ENCODE measurements at regions not wholly inside any gene's neighbourhood (a gene's known extent, or its start where the extent isn't known, plus 50 kb on each side); places are given as distances from the start of the nearest gene placed in this dataset.

DNA sequence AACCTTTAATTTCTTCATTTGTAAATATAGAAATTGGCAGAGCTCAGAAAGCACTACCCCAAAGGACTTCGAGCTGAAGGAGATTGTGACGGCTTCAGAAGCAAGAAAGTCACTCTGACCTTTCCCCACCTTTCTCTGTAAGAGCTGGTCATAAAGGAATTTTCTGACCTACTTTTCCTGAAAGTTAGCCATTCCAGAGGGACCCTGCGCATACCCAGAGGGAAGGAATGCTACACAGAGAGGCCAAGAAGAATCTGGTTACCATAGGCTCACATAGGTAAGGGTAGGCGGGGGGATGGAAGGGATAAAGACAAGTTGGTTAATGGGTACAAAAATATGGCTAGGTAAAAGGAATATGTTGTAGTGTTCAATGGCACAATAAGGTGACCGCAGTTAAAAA is 1080.3 kb downstream of the ZPLD1 start:
- Histone ChIP-seq H4K91ac (ENCODE audit: insufficient read length, low read depth, low read length) (no peak overlapping the region), H3K27me3 (ENCODE audit: insufficient read depth, low read length) (no peaks in the 10 kb centered on the region), H3K14ac (ENCODE audit: insufficient read depth, low read length) (no peak overlapping the region), H3K56ac (ENCODE audit: insufficient read length, low read depth, low read length) (no peak overlapping the region), H3K9ac (ENCODE audit: extremely low read depth, insufficient read length, low read length) (no peak overlapping the region), H3K79me2 (ENCODE audit: insufficient read depth, low read length) (no peaks in the 10 kb centered on the region), H3K23ac (ENCODE audit: insufficient read length, low read depth, low read length) (no peak overlapping the region), H3K23me2 (ENCODE audit: insufficient read length, low read depth, low read length, poor library complexity, severe bottlenecking) (no peaks in the 10 kb centered on the region), H2BK5ac (ENCODE audit: insufficient read length, low read length) (no peak overlapping the region), H3K27ac (ENCODE audit: insufficient read length, low read depth, low read length) (no peak overlapping the region), H2AK5ac (ENCODE audit: insufficient read length, low read length) (no peak overlapping the region), H2BK15ac (ENCODE audit: low read depth, low read length) (no peak overlapping the region), H2BK20ac (ENCODE audit: low read depth, low read length, poor library complexity, severe bottlenecking) (no peak overlapping the region), H2BK12ac (ENCODE audit: insufficient read length, low read depth, low read length) (no peak overlapping the region), H2AFZ (ENCODE audit: low read length) (no peak overlapping the region), H2BK120ac (ENCODE audit: low read depth, low read length, poor library complexity, severe bottlenecking) (no peak overlapping the region), H3K4ac (ENCODE audit: low read depth, low read length) (no peak overlapping the region), H3K4me2 (ENCODE audit: insufficient read depth, insufficient read length, low read length) (no peak overlapping the region), H4K20me1 (ENCODE audit: control insufficient read depth, insufficient read depth, insufficient read length) (no peaks in the 10 kb centered on the region), H3K18ac (ENCODE audit: insufficient read length, low read depth, low read length) (no peak overlapping the region), H4K8ac (replicated peaks; ENCODE audit: insufficient read length, low read depth, low read length) (no peak overlapping the region), H3K4me1 (ENCODE audit: insufficient read depth, low read length) (no peaks in the 10 kb centered on the region), H4K5ac (ENCODE audit: insufficient read length, low read depth, low read length) (no peak overlapping the region), H3K79me1 (ENCODE audit: insufficient read depth, low read depth, low read length, poor library complexity, severe bottlenecking) (no peaks in the 10 kb centered on the region), H3T11ph (ENCODE audit: low read length) (no peak overlapping the region), H3K9me3 (ENCODE audit: control insufficient read depth, low read depth, low read length) (no peaks in the 10 kb centered on the region)
- no peak overlapping the region for H3K27ac Mint-ChIP-seq
- H3K9me3 Mint-ChIP-seq = peaks cover 0 to 6% of the 10 kb centered on the region in 2 experiments; a peak in 2 of 5 replicates
- no peak overlapping the region for H3K4me3 Mint-ChIP-seq
- no CpG with 5 or more reads among the region's 5 CpGs for WGBS (ENCODE audit: extremely low coverage, insufficient read length, low lambda C conversion rate)
- no peak for TF ChIP-seq CTCF (conservative IDR thresholded peaks at IDR 0.05)
- H3K4me1 Mint-ChIP-seq = peaks cover 0 to 10% of the 10 kb centered on the region in 2 experiments; a peak in 1 of 4 replicates
- DNase-seq = no peak
- H3K36me3 Mint-ChIP-seq (ENCODE audit: insufficient read depth in 1 of 3, low read depth in 3 of 3) = peaks cover 0 to 6% (median 0%) of the 10 kb centered on the region in 3 experiments; a peak in 2 of 7 replicates
- H3K27me3 Mint-ChIP-seq (ENCODE audit: low read depth) = no peaks in the 10 kb centered on the region
